Spleen (tissue), 11 donors: ENCODE measurements at regions not wholly inside any gene's neighbourhood (a gene's known extent, or its start where the extent isn't known, plus 50 kb on each side); places are given as distances from the start of the nearest gene placed in this dataset.

Experiments
- DNase-seq: peaks from one replicate; pipeline ENCODE4 v3.0.0-alpha.2; 2020
- H3K27ac ChIP-seq, 8 donors: fragments of 200-600 bp; sonication (generic) in 7 of 8; 1 replicate in 4 of 8; 2 replicates in 4 of 8; pipeline versions ENCODE4 v1.5.0 to v1.8.0; 2016 to 2021; ENCODE audit warnings: inconsistent platforms in 4 of 8, mild to moderate bottlenecking in 4 of 8, moderate library complexity in 1 of 8
- H3K27me3 ChIP-seq, 7 donors: fragments of 200-600 bp; sonication (generic) in 6 of 7; replicated peaks in 1 of 7; 1 replicate in 4 of 7; 2 replicates in 3 of 7; pipeline versions ENCODE4 v1.5.0 to v1.8.0; 2016 to 2021; ENCODE audit warnings: inconsistent platforms in 3 of 7, mild to moderate bottlenecking in 1 of 7
- H3K36me3 ChIP-seq, 6 donors: fragments of 200-600 bp; sonication (generic) in 5 of 6; 1 replicate in 4 of 6; 2 replicates in 2 of 6; pipeline versions ENCODE4 v1.5.0 to v1.8.0; 2016 to 2021; ENCODE audit warnings: inconsistent platforms in 2 of 6
- H3K4me1 ChIP-seq, 6 donors: fragments of 200-600 bp; sonication (generic) in 5 of 6; 1 replicate in 3 of 6; 2 replicates in 3 of 6; pipeline versions ENCODE4 v1.5.0 to v1.8.0; 2016 to 2021; ENCODE audit warnings: inconsistent platforms in 3 of 6
- H3K4me3 ChIP-seq, 8 donors: fragments of 200-600 bp; sonication (generic) in 7 of 8; 1 replicate in 4 of 8; 2 replicates in 4 of 8; pipeline versions ENCODE4 v1.5.0 to v1.8.0; 2016 to 2021; ENCODE audit warnings: inconsistent platforms in 4 of 8, mild to moderate bottlenecking in 4 of 8, moderate library complexity in 2 of 8
- H3K9me3 ChIP-seq, 8 donors: fragments of 200-600 bp; sonication (generic) in 7 of 8; 1 replicate in 4 of 8; 2 replicates in 4 of 8; pipeline versions ENCODE4 v1.5.0 to v1.8.0; 2016 to 2021; ENCODE audit warnings: inconsistent platforms in 4 of 8
- POLR2A ChIP-seq, 3 donors: fragments of 450-650 bp; IDR thresholded peaks; one replicate each; pipeline ENCODE4 v1.5.1; 2017; ENCODE audit warnings: antibody characterized with exemption in 3 of 3, mild to moderate bottlenecking in 1 of 3
- POLR2AphosphoS5 ChIP-seq, 3 donors: sonication (generic); formaldehyde crosslinking; IDR thresholded peaks; one replicate each; pipeline ENCODE4 v1.5.1; 2017; ENCODE audit warnings: antibody characterized with exemption in 3 of 3
- WGBS, 5 donors: extraction: QIAGEN DNeasy Blood & Tissue Kit in 3 of 5; methylation state at CpG; one replicate each; pipeline versions ENCODE4 v1.1.5 to v1.1.7; 2013 to 2018; 5-methylcytosine and 5-hydroxymethylcytosine counted together
- intact Hi-C: fragments of 100-400 bp; cut with DNase I; formaldehyde crosslinking; loops from one replicate; pipeline ENCODE4 v1.15.0; 2023; ENCODE audit warnings: low total_unique reads
- TF ChIP-seq, protein P1 (sequence below), 11 experiments: fragments of 200-600 bp in 7 of 11; fragments of 450-650 bp in 4 of 11; sonication (generic) in 4 of 11; IDR thresholded peaks in 8 of 11; conservative IDR thresholded peaks in 3 of 11; 1 replicate in 7 of 11; 2 replicates in 4 of 11; pipeline versions ENCODE4 v1.4.0 to v1.8.0; 2016 to 2021; ENCODE audit warnings: antibody characterized with exemption in 11 of 11, inconsistent platforms in 4 of 11, mild to moderate bottlenecking in 1 of 11
- donor health status: healthy with polysubstance abuse.
- donor health status: DM: no; HTN: no; CAD: no; lungs with moderate emphysema.
- donor health status: DM: no; HTN: no; CAD: no.
- donor health status: Bipolar disorder and iron deficiency.
- donor health status: healthy.
- donor health status: DM: no; HTN: no; CAD: no.
- donor health status: DM: yes; HTN: yes; CAD: no.

DNA sequence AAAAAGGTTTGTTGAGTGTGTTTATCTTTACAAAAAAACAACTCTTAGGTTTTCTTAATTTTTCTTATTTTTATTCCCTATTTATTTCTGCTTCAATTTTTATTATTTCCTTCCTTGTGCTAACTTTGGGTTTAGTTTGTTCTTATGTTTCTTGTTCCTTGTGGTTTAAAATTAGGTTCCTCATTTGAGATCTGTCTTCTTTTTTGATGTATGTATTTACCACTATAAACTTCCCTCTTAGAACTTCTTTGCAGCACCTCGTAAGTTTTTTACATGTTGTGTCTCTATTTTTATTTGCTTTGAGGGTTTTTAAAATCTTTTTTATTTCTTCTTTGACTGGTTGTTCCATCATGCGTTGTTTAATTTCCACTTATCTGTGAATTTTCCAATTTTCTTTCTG is 1217.1 kb upstream of the CELF2 start:
- no peak overlapping the region for H3K27ac ChIP-seq

GRCh38 chr10:9807846-9808245 is 1209.8 kb upstream of the CELF2 start:
- Histone ChIP-seq H3K4me3 (no peak overlapping the region), H3K9me3 (no peaks in the 10 kb centered on the region)
- DNase-seq, result no peak

More for the DNA sequence above, 1217.1 kb upstream of the CELF2 start:
- intact Hi-C loops, result no loop called here
- DNase-seq, result no peak
- Histone ChIP-seq H3K4me3 (no peak overlapping the region), H3K36me3 (no peaks in the 10 kb centered on the region), H3K9me3 (no peaks in the 10 kb centered on the region), H3K27me3 (no peaks in the 10 kb centered on the region), H3K4me1 (no peaks in the 10 kb centered on the region)
- 34 to 53% (median 43%) methylated on average over 2 of the region's 2 CpGs for WGBS, 5 donors
- TF ChIP-seq, protein P1, sequence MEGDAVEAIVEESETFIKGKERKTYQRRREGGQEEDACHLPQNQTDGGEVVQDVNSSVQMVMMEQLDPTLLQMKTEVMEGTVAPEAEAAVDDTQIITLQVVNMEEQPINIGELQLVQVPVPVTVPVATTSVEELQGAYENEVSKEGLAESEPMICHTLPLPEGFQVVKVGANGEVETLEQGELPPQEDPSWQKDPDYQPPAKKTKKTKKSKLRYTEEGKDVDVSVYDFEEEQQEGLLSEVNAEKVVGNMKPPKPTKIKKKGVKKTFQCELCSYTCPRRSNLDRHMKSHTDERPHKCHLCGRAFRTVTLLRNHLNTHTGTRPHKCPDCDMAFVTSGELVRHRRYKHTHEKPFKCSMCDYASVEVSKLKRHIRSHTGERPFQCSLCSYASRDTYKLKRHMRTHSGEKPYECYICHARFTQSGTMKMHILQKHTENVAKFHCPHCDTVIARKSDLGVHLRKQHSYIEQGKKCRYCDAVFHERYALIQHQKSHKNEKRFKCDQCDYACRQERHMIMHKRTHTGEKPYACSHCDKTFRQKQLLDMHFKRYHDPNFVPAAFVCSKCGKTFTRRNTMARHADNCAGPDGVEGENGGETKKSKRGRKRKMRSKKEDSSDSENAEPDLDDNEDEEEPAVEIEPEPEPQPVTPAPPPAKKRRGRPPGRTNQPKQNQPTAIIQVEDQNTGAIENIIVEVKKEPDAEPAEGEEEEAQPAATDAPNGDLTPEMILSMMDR (IDR thresholded peaks at IDR 0.05 in 8 of 11, conservative IDR thresholded peaks at IDR 0.05 in 3 of 11), result no peak
- TF ChIP-seq POLR2AphosphoS5 (IDR thresholded peaks at IDR 0.05) (no peak), POLR2A (IDR thresholded peaks at IDR 0.05) (no peak)

GRCh38 chr10:9811601-9812000 is 1206.1 kb upstream of the CELF2 start:
- Histone ChIP-seq H3K9me3 (peaks cover 0 to 6% (median 5%) of the 10 kb centered on the region in 8 donors), H3K27ac (no peak overlapping the region), H3K27me3 (no peaks in the 10 kb centered on the region), H3K4me1 (no peaks in the 10 kb centered on the region), H3K36me3 (no peaks in the 10 kb centered on the region), H3K4me3 (no peak overlapping the region)
- TF ChIP-seq POLR2AphosphoS5 (IDR thresholded peaks at IDR 0.05) (no peak), POLR2A (IDR thresholded peaks at IDR 0.05) (no peak)
- TF ChIP-seq, protein P1 (IDR thresholded peaks at IDR 0.05 in 8 of 11, conservative IDR thresholded peaks at IDR 0.05 in 3 of 11), result no peak
- intact Hi-C loops, result no loop called here
- no peak for DNase-seq
- WGBS, 5 donors, result 89 to 96% (median 93%) methylated on average over 4 of the region's 4 CpGs

More at GRCh38 chr10:9807846-9808245, 1209.8 kb upstream of the CELF2 start:
- TF ChIP-seq POLR2A (IDR thresholded peaks at IDR 0.05) (no peak), POLR2AphosphoS5 (IDR thresholded peaks at IDR 0.05) (no peak)
- TF ChIP-seq, protein P1 (IDR thresholded peaks at IDR 0.05 in 8 of 11, conservative IDR thresholded peaks at IDR 0.05 in 3 of 11), result no peak
- Histone ChIP-seq H3K36me3 (no peaks in the 10 kb centered on the region), H3K4me1 (no peaks in the 10 kb centered on the region), H3K27ac (no peak overlapping the region), H3K27me3 (no peaks in the 10 kb centered on the region)
- 70 to 87% (median 81%) methylated on average over 4 of the region's 4 CpGs for WGBS, 5 donors
- intact Hi-C loops, result no loop called here

DNA sequence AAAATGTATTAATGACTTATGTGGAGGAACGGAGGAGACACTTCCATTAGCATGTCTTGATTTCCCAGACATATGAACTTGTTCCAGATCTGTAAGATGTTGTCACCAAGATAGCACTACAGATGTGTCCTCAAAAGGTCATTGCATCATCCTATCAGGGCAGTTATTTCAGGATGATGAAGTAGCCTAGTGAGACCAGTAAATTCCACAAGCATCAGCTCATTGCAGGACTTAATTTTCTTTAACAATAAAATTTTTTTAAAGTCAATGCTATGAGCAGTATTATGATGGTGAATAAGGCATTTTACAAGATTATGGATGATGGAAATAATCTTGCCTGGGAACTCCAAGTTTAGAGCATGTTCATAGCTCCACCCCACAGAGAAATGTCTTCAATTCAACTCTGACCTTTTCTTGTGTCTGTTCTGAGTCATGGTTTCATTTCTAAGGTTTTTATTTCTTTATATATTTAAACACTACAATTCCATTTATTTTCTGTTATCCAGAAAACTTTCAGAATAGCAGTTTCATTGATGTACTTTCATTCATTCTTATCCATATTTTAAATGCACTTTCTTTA is 1203.3 kb upstream of the CELF2 start:
- H3K4me3 ChIP-seq, result no peak overlapping the region
- 79 to 97% (median 89%) methylated on average over 1 of the region's 1 CpG for WGBS, 5 donors
- H3K4me1 ChIP-seq, result no peaks in the 10 kb centered on the region
- H3K27me3 ChIP-seq, result no peaks in the 10 kb centered on the region
- no peak overlapping the region for H3K27ac ChIP-seq
- intact Hi-C loops, result no loop called here
- no peak for DNase-seq
- H3K9me3 ChIP-seq, result peaks cover 0 to 21% (median 10%) of the 10 kb centered on the region in 8 donors
- H3K36me3 ChIP-seq, result no peaks in the 10 kb centered on the region
- TF ChIP-seq POLR2A (IDR thresholded peaks at IDR 0.05) (no peak), POLR2AphosphoS5 (IDR thresholded peaks at IDR 0.05) (no peak)
- TF ChIP-seq, protein P1 (IDR thresholded peaks at IDR 0.05 in 8 of 11, conservative IDR thresholded peaks at IDR 0.05 in 3 of 11), result no peak
